Adrenal gland (tissue), 5 donors: ENCODE measurements at regions not wholly inside any gene's neighbourhood (a gene's known extent, or its start where the extent isn't known, plus 50 kb on each side); places are given as distances from the start of the nearest gene placed in this dataset.

ENCODE experiments used
- CTCF ChIP-seq, 6 experiments: fragments of 450-650 bp in 4 of 6; fragments of 200-600 bp in 2 of 6; sonication (generic) in 1 of 6; IDR thresholded peaks; 1 replicate in 5 of 6; 2 replicates in 1 of 6; pipeline versions ENCODE4 v1.5.1 to v1.8.0; 2016 to 2021; ENCODE audit warnings: antibody characterized with exemption in 6 of 6, mild to moderate bottlenecking in 2 of 6, moderate library complexity in 1 of 6
- POLR2A ChIP-seq, 2 donors: fragments of 450-650 bp; IDR thresholded peaks; one replicate each; pipeline ENCODE4 v1.6.1; 2017; ENCODE audit warnings: antibody characterized with exemption in 2 of 2, mild to moderate bottlenecking in 2 of 2, moderate library complexity in 1 of 2
- donor health status: DM: no; HTN: no; CAD: no.

- TF ChIP-seq CTCF (IDR thresholded peaks at IDR 0.05) (no peak), POLR2A (IDR thresholded peaks at IDR 0.05) (no peak)
These were observed 417.2 kb downstream of the ZBBX start for GRCh38 chr3:166962911-166963310.
